NCI-H748 (cell line): ENCODE measurements at regions not wholly inside any gene's neighbourhood (a gene's known extent, or its start where the extent isn't known, plus 50 kb on each side); places are given as distances from the start of the nearest gene placed in this dataset.
"Not testable (repeated sequence)": the region's sequence is repeated elsewhere in the genome, so short reads cannot be mapped to it uniquely, and the experiment has no call there.

ENCODE experiments used
- DNase-seq: peaks from one replicate; lab custom pipeline; 2025; ENCODE audit not compliant: unreplicated experiment; lab: John Stamatoyannopoulos, UW

DNA sequence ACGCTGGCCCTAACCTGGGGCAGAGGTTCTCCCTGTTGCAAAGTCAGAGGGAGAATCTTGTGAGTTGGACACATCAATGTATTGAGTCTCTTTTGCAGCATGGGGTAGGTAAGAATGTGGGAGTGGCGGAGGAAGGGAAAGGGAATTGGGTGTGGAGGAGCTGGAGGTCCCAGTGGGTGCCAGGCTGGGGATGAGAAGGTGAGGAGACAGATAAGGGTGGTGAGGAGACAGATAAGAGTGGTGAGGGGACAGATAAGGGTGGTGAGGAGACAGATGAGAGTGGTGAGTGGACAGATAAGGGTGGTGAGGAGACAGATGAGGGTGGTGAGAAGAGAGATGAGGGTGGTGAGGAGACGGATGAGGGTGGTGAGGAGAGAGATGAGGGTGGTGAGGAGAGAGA lies 72.9 kb upstream of the SFSWAP start:
- DNase-seq, result no peak

DNA sequence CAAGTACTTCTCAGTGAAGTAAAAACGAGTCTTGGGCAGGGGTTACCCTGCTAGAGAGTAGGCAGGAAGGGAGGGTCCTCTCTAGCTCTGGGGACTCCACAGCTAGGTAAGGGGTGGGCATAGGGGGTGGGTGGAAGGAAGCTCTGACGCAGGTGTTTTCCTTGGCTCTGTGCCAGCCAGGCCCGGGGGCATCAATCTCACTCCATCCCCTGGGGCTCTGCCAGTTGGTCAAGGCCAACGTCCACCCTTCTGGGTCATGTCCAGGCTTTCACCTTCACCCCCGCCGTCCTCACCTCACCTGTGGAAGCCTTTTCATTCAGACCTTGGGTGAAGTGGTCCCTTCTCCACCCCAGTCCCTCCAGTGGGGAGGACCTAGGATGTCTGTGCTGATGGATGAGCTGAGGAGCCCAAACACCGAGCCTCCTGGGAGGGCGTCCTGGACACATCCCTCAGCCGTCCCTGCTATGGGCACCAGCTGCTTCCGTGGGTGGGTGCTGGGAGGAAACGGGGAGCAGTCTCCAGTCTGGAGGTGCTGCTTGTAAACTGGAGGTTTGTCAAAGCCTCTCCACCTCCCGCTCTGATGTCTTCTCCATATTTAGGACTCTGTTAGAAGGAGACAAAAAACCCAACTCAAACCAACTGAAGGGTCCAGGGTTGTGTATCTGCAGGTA lies 71.5 kb upstream of the SFSWAP start:
- peak; percentile 20 for DNase-seq

DNA sequence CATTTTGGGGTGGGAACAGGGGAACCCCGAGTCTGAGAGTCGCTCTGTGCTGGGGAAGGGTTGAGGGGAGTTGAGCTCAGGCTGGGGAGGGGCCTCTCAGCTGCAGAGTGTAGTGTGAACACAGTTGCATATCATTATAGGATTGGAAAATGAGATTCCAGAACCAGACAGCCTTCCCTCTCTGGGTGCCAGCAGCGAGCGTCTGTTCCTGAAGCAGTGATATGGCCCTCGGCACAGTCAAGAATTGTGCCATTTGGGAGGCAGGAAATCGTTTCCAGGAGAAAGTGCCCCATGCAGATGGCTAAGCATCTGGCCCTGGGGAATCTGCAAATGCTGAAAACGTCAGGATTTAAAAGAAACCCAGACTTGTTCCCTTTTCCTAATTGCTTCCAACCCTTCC lies 70.4 kb upstream of the SFSWAP start:
- DNase-seq, result no peak

DNA sequence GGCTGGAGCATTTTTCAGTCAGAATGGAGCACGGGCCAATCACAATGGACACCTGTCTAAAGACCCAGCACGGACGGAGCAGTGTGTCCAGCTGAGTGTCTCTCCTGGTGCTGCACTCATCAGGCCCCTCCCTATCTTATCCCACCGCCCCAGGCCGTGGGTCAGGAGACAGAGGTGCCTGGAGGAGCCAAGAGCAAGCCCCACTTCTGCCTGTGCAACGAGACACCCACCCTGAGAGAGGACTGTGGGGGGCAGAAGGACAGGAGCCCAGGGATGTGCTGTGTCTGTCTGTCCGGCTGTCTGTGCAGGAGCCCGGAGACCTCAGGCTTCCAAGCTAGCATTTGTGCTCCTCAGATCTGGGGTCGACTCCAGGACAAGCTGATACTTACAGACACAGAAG lies 69.6 kb upstream of the SFSWAP start:
- DNase-seq, result no peak

DNA sequence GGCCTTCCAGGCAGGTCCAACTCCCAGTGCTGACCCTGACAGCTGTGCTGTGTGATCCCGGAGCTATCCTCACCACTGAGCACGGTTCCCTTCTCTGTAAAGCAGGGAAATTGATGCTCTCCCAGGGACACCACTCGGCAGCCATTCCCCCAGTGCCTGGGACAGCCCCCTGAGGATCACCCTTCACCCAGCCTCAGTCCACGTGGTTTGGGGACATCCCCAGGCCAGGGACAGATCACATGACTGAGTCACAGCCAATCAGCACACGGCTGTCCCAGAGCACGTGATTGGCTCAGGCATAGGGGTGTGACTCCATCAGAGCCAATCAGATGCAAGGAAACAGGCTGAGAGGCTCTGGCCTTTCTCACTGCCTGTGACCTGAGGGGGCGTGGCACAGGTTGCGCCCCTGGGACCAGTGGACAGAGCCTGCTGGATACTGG lies 68.8 kb upstream of the SFSWAP start:
- no peak for DNase-seq

DNA sequence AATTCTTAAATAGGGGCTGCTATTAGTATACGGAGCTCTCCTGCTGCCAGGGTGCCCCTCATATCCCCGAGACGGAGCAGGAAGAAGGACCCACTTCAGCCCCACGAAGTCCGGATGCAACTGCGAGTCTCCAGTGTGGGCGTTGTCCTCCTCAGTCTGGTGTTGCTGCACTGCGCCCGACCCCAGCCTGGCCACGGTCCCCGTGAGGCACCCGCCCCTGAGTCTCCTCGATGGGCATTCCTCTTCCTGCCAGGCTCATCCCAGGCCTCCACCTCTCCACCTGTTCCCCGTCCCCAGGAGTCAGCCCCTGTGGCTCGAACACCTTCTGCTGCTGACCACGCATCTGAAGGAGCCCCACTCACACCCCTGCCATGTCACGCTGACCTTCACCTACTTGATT lies 68.1 kb upstream of the SFSWAP start:
- no peak for DNase-seq

DNA sequence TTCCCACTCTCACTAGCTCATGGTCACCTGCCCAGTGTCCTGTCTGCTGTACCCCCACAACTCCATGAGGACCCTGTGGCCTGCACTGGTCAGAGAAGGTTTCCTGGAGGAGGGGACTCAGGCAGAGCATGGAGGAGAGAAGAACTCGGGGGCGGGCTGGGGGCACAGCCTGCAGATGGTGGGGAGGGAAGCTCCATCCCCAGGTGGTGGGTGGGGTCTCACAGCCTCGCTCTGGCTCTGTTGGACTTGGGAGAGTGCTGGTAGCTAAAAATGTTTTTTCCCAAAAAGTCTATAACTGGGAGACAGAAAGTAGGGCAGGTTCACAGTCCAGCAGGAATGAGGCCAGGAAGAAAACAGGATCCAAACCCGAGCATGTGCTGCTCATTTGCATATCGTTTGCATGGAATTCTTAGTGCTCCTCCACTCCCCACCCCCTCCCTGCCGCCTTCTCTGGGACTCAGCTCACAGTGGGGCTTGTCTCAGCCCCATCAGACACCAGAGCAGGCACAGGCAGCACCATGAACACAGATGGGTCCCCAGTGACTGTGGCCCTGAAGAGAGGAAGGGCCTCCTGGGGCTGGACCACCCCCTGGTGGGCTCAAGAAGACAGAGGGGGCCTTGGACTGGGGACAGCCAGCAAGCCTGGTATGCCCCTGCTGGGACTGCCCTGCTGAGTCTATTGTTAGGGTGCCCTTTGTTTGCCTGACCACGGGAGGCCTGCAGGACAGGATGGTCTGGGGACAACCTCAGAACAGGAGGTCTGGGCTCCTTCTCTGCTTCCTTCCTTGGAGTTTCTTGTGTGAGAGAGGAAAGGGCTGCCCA lies 67.0 kb upstream of the SFSWAP start:
- no peak for DNase-seq

DNA sequence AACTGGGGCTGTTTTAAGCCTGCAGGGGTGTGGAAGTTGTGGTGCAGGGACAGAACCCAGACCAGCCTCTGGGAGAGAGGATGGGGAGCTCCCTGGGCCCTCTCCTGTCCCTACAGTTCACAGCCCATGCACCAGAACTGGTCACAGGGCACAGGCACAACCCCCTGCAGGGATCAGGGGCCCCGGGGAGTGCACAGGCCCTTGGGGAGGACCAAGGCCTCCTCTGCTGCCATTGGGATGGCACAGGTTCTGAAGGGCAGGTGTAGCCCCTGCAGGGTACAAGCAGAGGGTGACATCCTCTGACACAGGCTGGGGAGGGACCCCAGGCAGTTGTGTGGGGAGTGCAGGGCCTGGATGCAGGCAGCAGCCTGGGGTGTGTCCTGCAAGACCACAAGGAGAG lies 66.4 kb upstream of the SFSWAP start:
- DNase-seq, result no peak

DNA sequence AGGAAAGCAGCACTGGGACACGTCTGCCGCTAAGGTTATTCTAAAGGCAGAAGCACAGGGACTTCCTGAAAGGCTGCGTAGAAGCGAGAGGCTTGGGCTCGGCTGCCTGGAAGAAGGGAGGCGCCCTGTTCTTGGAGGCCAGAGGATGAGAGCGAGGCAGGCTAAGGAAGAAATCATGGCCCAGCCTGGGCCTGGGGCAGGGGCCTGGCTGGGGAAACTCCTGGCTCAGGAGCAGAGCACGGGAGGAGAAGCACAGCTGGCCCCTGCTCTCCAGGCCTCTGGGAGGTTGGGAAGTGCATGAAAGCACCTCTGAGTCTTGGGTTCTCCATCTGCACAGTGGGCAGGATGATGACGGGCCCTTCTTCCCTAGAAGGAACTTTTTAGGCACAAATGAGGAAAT lies 66.0 kb upstream of the SFSWAP start:
- DNase-seq, result not testable (repeated sequence)

DNA sequence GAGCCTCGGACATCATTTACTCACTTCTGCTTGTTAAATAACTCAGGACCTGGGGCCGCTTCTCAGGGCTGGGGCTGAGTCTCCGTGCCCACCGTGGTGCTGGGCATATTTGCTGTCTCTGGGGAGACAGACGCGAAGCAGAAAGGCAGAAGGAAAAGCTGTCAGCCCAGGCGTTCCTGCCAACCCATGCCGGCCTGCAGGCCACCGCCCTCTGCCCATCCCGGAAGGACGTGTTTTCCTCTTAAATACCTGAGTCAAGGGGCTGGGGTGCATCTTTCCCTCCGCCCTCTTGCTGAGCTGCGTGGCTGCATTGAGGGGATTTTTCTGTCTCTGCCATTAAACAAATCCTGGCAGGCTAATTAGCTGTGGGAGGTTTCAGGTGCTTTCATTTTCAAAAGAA lies 65.3 kb upstream of the SFSWAP start:
- not testable (repeated sequence) for DNase-seq

DNA sequence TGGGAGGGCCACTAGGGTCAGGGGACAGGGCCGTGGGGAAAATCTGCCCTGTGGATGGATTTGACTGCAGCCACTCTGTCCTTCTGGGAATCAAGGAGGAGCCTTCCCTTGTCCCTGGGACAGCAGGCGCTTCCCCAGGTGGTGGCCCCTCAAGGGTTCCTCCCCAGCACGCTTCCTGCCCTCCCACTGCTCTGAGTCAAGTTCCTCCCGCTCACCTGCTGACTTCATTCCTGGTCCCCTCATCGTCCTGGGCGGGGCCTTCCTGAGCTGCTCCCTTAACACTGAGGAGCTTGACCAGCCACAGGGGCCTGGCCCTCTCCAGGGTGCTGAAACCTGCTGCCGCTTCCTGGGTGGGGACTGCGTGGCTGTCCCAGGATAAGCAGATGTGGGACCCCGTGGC lies 64.4 kb upstream of the SFSWAP start:
- DNase-seq, result not testable (repeated sequence)

DNA sequence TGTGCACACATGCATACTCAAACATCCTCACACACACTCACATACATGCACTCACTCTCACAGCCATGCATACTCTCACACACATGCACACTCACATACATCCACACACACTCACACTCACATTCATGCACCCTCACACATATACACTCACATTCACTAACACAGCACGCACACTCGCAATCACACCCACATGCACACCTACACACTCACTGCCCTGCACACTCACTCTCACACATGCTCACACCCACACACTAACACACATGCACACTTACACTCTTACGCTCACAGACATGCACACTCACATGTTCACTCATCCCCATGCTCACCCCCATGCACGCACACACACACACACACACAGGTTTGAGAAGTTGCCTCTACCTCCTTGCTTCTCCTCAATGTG lies 63.2 kb upstream of the SFSWAP start:
- no peak for DNase-seq

DNA sequence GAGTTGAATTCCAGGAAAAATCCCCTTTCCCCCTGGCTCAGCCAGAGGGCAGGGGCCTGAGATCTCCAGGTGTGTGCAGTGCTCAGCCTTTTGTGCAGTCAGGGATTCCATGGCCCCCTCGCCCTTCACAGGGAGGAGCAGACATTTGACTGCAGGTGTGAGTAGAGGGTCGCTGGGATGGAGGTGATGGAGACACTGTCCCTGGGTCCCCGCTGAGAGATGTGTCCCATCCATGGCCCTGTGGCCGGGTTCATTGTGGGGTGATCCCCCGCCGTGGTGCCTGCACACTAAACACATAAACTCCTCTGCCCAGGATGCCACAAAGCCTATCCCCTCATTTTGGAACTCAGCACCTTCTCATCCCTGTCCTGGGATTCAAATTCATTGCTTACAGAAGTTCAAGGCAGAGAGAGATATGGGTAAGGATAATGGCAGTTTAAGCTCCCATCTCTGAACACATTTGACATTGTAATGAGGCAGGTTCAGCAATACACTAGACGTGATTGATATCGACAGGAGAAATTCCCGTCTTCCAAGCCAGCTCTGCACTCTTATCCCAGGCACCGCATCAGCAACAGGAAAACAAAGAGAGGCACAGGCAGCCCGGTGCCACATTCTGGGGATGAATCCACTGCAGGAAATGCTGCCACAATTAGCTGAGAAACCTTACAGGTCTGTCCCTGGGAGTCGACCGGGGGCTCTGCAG lies 55.3 kb upstream of the SFSWAP start:
- not testable (repeated sequence) for DNase-seq

DNA sequence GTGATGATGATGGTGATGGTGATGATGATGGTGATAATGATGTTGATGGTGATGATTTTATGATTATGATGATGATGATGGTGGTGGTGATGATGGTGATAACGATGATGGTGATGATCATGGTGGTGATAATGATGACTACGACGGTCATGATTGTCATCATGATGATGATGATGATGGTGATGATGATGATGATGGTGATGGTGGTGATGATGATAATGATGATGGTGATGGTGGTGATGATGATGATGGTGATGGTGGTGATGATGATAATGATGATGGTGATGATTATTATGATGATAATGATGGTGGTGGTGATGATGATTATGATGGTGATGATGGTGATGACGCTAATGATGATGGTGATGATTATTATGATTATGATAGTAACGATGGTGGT lies 54.1 kb upstream of the SFSWAP start:
- not testable (repeated sequence) for DNase-seq

DNA sequence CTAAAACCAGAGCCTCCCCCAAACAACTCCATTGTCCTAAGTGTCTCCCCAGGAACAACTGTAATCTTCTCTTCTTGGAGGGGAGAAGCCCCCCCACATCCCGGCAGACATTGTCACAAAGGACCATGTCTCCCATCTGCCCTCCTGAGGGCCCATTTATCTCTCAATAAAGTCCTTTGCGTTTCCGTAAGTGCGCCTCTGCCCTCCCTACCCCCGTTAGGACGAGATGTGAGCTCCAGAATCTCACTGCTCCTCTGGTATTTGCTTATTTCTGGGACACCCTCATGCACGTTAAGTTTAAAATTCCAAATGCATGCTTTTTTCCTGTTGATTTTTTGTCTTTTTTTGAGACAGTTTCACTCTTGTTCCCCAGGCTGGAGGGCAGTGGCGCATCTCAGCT lies 52.3 kb upstream of the SFSWAP start:
- DNase-seq, result not testable (repeated sequence)

DNA sequence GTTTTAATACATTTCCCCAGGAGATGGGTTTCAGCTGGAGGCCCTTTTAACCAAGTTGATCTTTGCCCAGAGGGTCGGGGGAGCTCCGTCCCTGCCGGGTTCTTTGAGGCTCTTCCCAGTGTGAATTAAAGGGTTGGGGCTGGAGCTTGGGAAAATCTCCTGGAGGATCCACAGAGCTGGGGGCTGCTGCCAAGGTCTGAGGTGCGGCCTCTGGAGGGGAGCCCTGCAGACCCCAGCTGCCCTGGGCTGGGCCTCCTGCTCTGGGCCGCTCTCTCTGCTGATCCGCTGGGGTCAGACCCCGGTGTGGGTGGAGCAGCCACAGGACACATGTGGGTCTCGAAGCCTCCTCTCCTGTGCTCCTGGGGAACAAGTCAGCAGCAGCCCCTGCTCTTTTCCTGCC lies 51.4 kb upstream of the SFSWAP start:
- not testable (repeated sequence) for DNase-seq

DNA sequence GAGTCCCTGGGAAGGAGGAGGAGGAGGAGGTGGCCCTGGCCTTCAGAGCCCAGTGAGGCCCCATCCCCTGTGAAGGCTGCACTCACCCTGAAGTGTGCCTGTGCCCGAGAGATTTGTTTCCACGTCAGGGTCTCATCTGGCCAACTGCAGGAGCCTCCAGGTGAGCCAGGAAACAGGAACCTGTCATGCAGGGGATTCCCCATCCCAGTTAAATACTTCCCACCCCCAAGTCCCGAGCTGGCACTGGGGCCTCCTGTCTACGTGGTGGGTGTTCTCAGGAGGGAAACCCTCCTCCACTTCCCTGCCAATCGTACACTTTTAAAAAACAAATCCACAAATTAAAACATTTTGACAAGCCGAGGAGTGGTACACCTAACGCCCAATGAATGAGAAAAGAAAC lies 50.9 kb upstream of the SFSWAP start:
- not testable (repeated sequence) for DNase-seq

DNA sequence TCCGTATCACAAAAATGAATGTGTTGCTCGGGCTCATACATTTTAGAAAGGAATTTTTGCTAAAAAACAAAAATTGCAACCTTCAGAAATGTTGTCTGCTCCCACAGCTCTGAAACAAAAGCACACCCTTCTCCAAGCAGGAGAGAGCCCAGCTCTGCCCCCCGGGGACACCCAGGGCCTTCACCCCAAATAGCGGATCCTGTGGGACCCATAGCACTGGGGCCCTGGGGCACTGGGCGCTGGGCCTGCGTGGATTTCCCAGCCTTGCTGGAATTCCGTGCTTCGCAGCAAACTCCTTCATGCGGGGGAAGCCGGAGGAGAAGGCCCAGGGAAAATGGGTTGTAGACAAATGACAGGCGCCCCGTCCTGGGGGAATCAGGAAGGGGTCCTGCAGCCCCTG lies 50.5 kb upstream of the SFSWAP start:
- DNase-seq, result not testable (repeated sequence)
